PC-3 (cell line): ENCODE measurements at regions not wholly inside any gene's neighbourhood (a gene's known extent, or its start where the extent isn't known, plus 50 kb on each side); places are given as distances from the start of the nearest gene placed in this dataset.
A peak's percentile ranks its signal among the peaks of the same experiment; 100 is the strongest.

ENCODE experiments used
- ATAC-seq: fragments of 200-7000 bp; cut with Tn5 transposase; 2 replicates; pipeline ENCODE4 v1.9.1; 2020; ENCODE audit warnings: mild to moderate bottlenecking, moderate library complexity
- BruUV-seq: library from RNA; stranded (reverse); fragments of 400-500 nt; replicated peaks from 2 replicates; lab custom pipeline; 2021; lab: Mats Ljungman, UMichigan
- CTCF ChIA-PET: fragments of 300-600 bp; sonication (Branson Sonifier 250); formaldehyde crosslinking; loops from one replicate; lab custom pipeline; 2022; ENCODE audit warnings: antibody characterized with exemption; lab: Charles Lee
- POLR2A ChIA-PET: fragments of 300-600 bp; sonication (Branson Sonifier 250); formaldehyde crosslinking; loops from one replicate; lab custom pipeline; 2022; ENCODE audit warnings: antibody characterized with exemption; ENCODE audit not compliant: unreplicated experiment; lab: Charles Lee
- DNase-seq: peaks from one replicate; pipeline ENCODE4 v3.0.0-alpha.2; 2015
- H2AFZ ChIP-seq: fragments of 300-600 bp; sonication (generic); 2 replicates; pipeline ENCODE4 v1.6.0; 2016; ENCODE audit warnings: antibody characterized with exemption, low read length
- H3F3A ChIP-seq: fragments of 300-600 bp; sonication (generic); one replicate; pipeline ENCODE4 v1.6.0; 2017; ENCODE audit warnings: antibody characterized with exemption, low read length, control low read depth, mild to moderate bottlenecking; ENCODE audit not compliant: unreplicated experiment
- H3K27ac ChIP-seq: fragments of 300-600 bp; sonication (generic); 2 replicates; pipeline ENCODE4 v1.5.1; 2016; ENCODE audit warnings: mild to moderate bottlenecking, low read length
- H3K27me3 ChIP-seq: fragments of 300-600 bp; sonication (generic); 2 replicates; pipeline ENCODE4 v1.6.1; 2016; ENCODE audit warnings: low read length, mixed read lengths
- H3K36me3 ChIP-seq: fragments of 300-600 bp; sonication (generic); 2 replicates; pipeline ENCODE4 v1.6.1; 2016; ENCODE audit warnings: low read depth, mixed run types, low read length, mixed read lengths
- H3K4me1 ChIP-seq: fragments of 300-600 bp; sonication (generic); 2 replicates; pipeline ENCODE4 v1.5.1; 2016; ENCODE audit warnings: low read length; ENCODE audit not compliant: insufficient read depth
- H3K4me2 ChIP-seq: fragments of 300-600 bp; sonication (generic); 2 replicates; pipeline ENCODE4 v1.6.0; 2016; ENCODE audit warnings: low read length
- H3K4me3 ChIP-seq: fragments of 300-600 bp; sonication (generic); 2 replicates; pipeline ENCODE4 v1.5.1; 2016; ENCODE audit warnings: mild to moderate bottlenecking, low read length, mixed read lengths
- H3K79me2 ChIP-seq: fragments of 300-600 bp; sonication (generic); 2 replicates; pipeline ENCODE4 v1.6.1; 2017; ENCODE audit warnings: low read length, mixed read lengths
- H3K9ac ChIP-seq: fragments of 300-600 bp; sonication (generic); 2 replicates; pipeline ENCODE4 v1.6.0; 2016; ENCODE audit warnings: mild to moderate bottlenecking, low read length
- H3K9me2 ChIP-seq: fragments of 300-600 bp; sonication (generic); replicated peaks from 2 replicates; pipeline ENCODE4 v1.6.1; 2016; ENCODE audit warnings: mixed run types, low read length, mixed read lengths
- H3K9me3 ChIP-seq: fragments of 300-600 bp; sonication (generic); 2 replicates; pipeline ENCODE4 v1.6.1; 2016; ENCODE audit warnings: low read length, mixed read lengths
- H4K20me1 ChIP-seq: fragments of 300-600 bp; sonication (generic); 2 replicates; pipeline ENCODE4 v1.6.1; 2016; ENCODE audit warnings: low read length, mixed read lengths
- EZH2 ChIP-seq: fragments of 300-600 bp; sonication (generic); IDR thresholded peaks from one replicate; pipeline ENCODE4 v1.6.1; 2017; ENCODE audit warnings: antibody characterized with exemption, mild to moderate bottlenecking, low read length; ENCODE audit not compliant: unreplicated experiment
- EZH2phosphoT487 ChIP-seq: fragments of 300-600 bp; sonication (generic); IDR thresholded peaks from 2 replicates; pipeline ENCODE4 v1.6.1; 2018; ENCODE audit warnings: mild to moderate bottlenecking, antibody characterized with exemption, low read length, borderline replicate concordance
- intact Hi-C: fragments of 100-400 bp; cut with micrococcal nuclease; formaldehyde crosslinking; loops from 2 replicates; pipeline ENCODE4 v1.9.0; 2023
- TF ChIP-seq, protein P1 (sequence below): fragments of 300-600 bp; sonication (generic); conservative IDR thresholded peaks from 2 replicates; pipeline ENCODE4 v1.5.1; 2017; ENCODE audit warnings: antibody characterized with exemption, low read depth, mild to moderate bottlenecking, low read length

DNA sequence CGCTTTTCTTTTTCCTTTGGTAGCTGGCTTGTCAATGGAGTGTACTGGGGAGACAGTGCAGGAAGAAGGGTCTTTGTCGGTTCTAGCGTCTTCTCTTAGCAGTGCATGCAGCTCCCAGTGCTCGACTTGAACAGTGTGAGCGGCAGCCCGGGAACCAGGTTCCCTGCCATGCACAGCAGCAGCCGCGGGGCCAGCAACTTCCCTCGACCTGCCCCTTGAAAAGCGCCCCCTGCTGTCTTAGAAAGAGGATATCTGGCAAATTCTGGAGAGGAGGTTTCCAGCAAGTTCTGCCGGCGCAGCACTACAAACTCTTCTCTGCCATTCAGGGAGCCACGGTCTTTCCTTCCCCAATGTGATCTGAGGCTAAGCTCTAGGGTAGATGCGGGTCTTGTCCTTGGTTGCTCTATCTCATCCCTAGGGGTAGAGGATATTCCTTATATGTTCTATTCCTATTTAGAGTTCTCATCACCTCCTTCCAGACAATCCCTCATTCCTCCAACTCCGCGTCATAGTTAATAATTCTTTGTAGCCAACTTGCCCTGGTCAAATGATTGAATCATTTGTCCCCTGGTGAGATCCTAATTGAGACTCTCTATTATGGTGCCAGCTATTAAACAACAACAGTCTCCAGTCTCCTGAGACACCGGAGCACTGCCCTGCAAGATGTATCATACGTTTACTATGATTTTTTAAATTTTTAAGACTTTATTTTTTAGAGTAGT is 451.3 kb downstream of the PMP22 start:
- CTCF ChIA-PET = no interaction called here
- H3K4me3 ChIP-seq = no peak overlapping the region
- TF ChIP-seq EZH2phosphoT487 (no peak), EZH2 (no peak)
- TF ChIP-seq, protein P1, sequence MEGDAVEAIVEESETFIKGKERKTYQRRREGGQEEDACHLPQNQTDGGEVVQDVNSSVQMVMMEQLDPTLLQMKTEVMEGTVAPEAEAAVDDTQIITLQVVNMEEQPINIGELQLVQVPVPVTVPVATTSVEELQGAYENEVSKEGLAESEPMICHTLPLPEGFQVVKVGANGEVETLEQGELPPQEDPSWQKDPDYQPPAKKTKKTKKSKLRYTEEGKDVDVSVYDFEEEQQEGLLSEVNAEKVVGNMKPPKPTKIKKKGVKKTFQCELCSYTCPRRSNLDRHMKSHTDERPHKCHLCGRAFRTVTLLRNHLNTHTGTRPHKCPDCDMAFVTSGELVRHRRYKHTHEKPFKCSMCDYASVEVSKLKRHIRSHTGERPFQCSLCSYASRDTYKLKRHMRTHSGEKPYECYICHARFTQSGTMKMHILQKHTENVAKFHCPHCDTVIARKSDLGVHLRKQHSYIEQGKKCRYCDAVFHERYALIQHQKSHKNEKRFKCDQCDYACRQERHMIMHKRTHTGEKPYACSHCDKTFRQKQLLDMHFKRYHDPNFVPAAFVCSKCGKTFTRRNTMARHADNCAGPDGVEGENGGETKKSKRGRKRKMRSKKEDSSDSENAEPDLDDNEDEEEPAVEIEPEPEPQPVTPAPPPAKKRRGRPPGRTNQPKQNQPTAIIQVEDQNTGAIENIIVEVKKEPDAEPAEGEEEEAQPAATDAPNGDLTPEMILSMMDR = peak; percentile 63
- BruUV-seq = no TSS peak
- no peaks in the 10 kb centered on the region for H4K20me1 ChIP-seq
- no peaks in the 10 kb centered on the region for H3K36me3 ChIP-seq
- H3K4me1 ChIP-seq = no peaks in the 10 kb centered on the region
- no peaks in the 10 kb centered on the region for H3F3A ChIP-seq
- peaks cover 5% of the 10 kb centered on the region; the same call in 1 of the 2 replicates for H3K27me3 ChIP-seq
- no peak overlapping the region for H3K9ac ChIP-seq
- 0 out of 2 replicates have a peak, but pooled peaks cover 2% of the 10 kb centered on the region for H3K9me3 ChIP-seq
- no peaks in the 10 kb centered on the region for H3K9me2 ChIP-seq
- intact Hi-C loops = no loop called here
- DNase-seq (peak; percentile 44), ATAC-seq (no peak)
- H2AFZ ChIP-seq = no peak overlapping the region
- no peak overlapping the region for H3K4me2 ChIP-seq
- H3K79me2 ChIP-seq = no peaks in the 10 kb centered on the region
- POLR2A ChIA-PET = no interaction called here
- no peak overlapping the region for H3K27ac ChIP-seq

- BruUV-seq = no TSS peak
- DNase-seq (no peak), ATAC-seq (no peak)
- H3K4me2 ChIP-seq = no peak overlapping the region
- no peaks in the 10 kb centered on the region for H3F3A ChIP-seq
- H3K36me3 ChIP-seq = no peaks in the 10 kb centered on the region
- TF ChIP-seq EZH2 (no peak), EZH2phosphoT487 (no peak)
- TF ChIP-seq, protein P1 = no peak
- H3K9me2 ChIP-seq = no peaks in the 10 kb centered on the region
- H3K9ac ChIP-seq = no peak overlapping the region
- ChIA-PET POLR2A (no interaction called here), CTCF (no interaction called here)
- intact Hi-C loops = no loop called here
- no peak overlapping the region for H3K27ac ChIP-seq
- no peak overlapping the region for H3K4me3 ChIP-seq
- H3K27me3 ChIP-seq = peaks cover 10% of the 10 kb centered on the region
- H3K9me3 ChIP-seq = peaks cover 6% of the 10 kb centered on the region; the same call in 1 of the 2 replicates
- H3K4me1 ChIP-seq = no peaks in the 10 kb centered on the region
- H3K79me2 ChIP-seq = no peaks in the 10 kb centered on the region
- no peaks in the 10 kb centered on the region for H4K20me1 ChIP-seq
- H2AFZ ChIP-seq = no peak overlapping the region
Measured at GRCh38 chr17:14808425-14808824, 456.7 kb downstream of the PMP22 start.

GRCh38 chr17:14805348-14805747 is 459.8 kb downstream of the PMP22 start:
- Histone ChIP-seq H3K27me3 (peaks cover 15% of the 10 kb centered on the region), H3K27ac (no peak overlapping the region), H3K36me3 (no peaks in the 10 kb centered on the region), H2AFZ (no peak overlapping the region), H3K79me2 (no peaks in the 10 kb centered on the region), H3K9me3 (peaks cover 6% of the 10 kb centered on the region; the same call in 1 of the 2 replicates), H3K9ac (no peak overlapping the region), H3K4me3 (no peak overlapping the region), H3K9me2 (no peaks in the 10 kb centered on the region), H3K4me1 (no peaks in the 10 kb centered on the region), H3K4me2 (no peak overlapping the region), H4K20me1 (no peaks in the 10 kb centered on the region), H3F3A (no peaks in the 10 kb centered on the region)
- no peak for TF ChIP-seq EZH2phosphoT487
- no peak for TF ChIP-seq EZH2
- TF ChIP-seq, protein P1 = peak; percentile 32; the same call in 1 of the 2 replicates
- no peak for ATAC-seq
- intact Hi-C loops = no loop called here
- no TSS peak for BruUV-seq
- CTCF ChIA-PET = no interaction called here
- POLR2A ChIA-PET = no interaction called here
- peak; percentile 26 for DNase-seq
